H1 (cell line): ENCODE measurements at regions not wholly inside any gene's neighbourhood (a gene's known extent, or its start where the extent isn't known, plus 50 kb on each side); places are given as distances from the start of the nearest gene placed in this dataset.

ENCODE experiments used
- CTCF ChIA-PET: fragments of 300-600 bp; sonication (Branson Sonifier 250); formaldehyde crosslinking; loops from one replicate; lab custom pipeline; 2021; ENCODE audit not compliant: partially characterized antibody; lab: Charles Lee
- POLR2A ChIA-PET: fragments of 300-600 bp; sonication (Branson Sonifier 250); formaldehyde crosslinking; loops from one replicate; lab custom pipeline; 2021; ENCODE audit warnings: inconsistent platforms; ENCODE audit not compliant: partially characterized antibody; lab: Charles Lee
- DNase-seq, 2 experiments: peaks; one replicate each; pipeline versions ENCODE4 v3.0.0 to v3.0.0-alpha.2; 2010 to 2022; ENCODE audit warnings: low spot score in 2 of 2, low read depth in 1 of 2, mixed read lengths in 1 of 2
- FAIRE-seq: peaks from 2 replicates; lab custom pipeline; 2011; peaks lifted over from hg19 to GRCh38; lab: Jason Lieb, UNC
- H2AFZ ChIP-seq: 2 replicates; pipeline ENCODE4 v1.8.1; 2012; ENCODE audit warnings: low read length, inconsistent platforms
- H2AK5ac ChIP-seq: 2 replicates; pipeline ENCODE4 v1.6.1; 2013; ENCODE audit warnings: low read depth, low read length
- H2BK120ac ChIP-seq: replicated peaks from 2 replicates; pipeline ENCODE3; 2013; ENCODE audit warnings: low read depth, low read length, inconsistent platforms
- H2BK12ac ChIP-seq: 2 replicates; pipeline ENCODE4 v1.6.1; 2013; ENCODE audit warnings: low read depth, low read length
- H2BK15ac ChIP-seq: 2 replicates; pipeline ENCODE4 v1.6.1; 2013; ENCODE audit warnings: low read length
- H2BK20ac ChIP-seq: 2 replicates; pipeline ENCODE4 v1.6.1; 2013; ENCODE audit warnings: low read length
- H2BK5ac ChIP-seq: 2 replicates; pipeline ENCODE4 v1.6.1; 2013; ENCODE audit warnings: low read depth, low read length
- H3K14ac ChIP-seq: 2 replicates; pipeline ENCODE4 v1.6.1; 2013; ENCODE audit warnings: inconsistent platforms; ENCODE audit not compliant: insufficient read length
- H3K18ac ChIP-seq: 2 replicates; pipeline ENCODE4 v1.6.1; 2013; ENCODE audit warnings: low read length; ENCODE audit errors: extremely low read depth
- H3K23ac ChIP-seq: 2 replicates; pipeline ENCODE4 v1.6.1; 2013; ENCODE audit warnings: inconsistent platforms; ENCODE audit not compliant: insufficient read length
- H3K23me2 ChIP-seq: 2 replicates; pipeline ENCODE4 v1.6.1; 2013; ENCODE audit warnings: low read depth, low read length
- H3K27ac ChIP-seq: 2 replicates; pipeline ENCODE4 v1.6.1; 2011; ENCODE audit warnings: low read depth, low read length, inconsistent platforms
- H3K27me3 ChIP-seq, 4 experiments: replicated peaks in 1 of 4; 1 replicate in 1 of 4; 2 replicates in 3 of 4; pipeline versions ENCODE4 v1.6.1 to v1.8.1; 2011 to 2013; ENCODE audit warnings: low read length in 3 of 4, mild to moderate bottlenecking in 3 of 4, inconsistent platforms in 2 of 4, mixed read lengths in 2 of 4, moderate library complexity in 1 of 4; ENCODE audit not compliant: control insufficient read depth in 3 of 4, insufficient read depth in 3 of 4; ENCODE audit errors: extremely low read depth in 1 of 4
- H3K36me3 ChIP-seq, 4 experiments: 2 replicates each; pipeline versions ENCODE4 v1.6.1 to v1.8.1; 2011 to 2013; ENCODE audit warnings: mild to moderate bottlenecking in 4 of 4, low read length in 3 of 4, moderate library complexity in 2 of 4, control low read depth in 1 of 4, inconsistent platforms in 1 of 4; ENCODE audit not compliant: insufficient read depth in 4 of 4, control insufficient read depth in 2 of 4
- H3K4ac ChIP-seq: replicated peaks from 2 replicates; pipeline ENCODE3; 2013; ENCODE audit warnings: low read length, low read depth, mixed read lengths, inconsistent platforms; ENCODE audit not compliant: insufficient read length
- H3K4me1 ChIP-seq, 4 experiments: replicated peaks in 1 of 4; 1 replicate in 1 of 4; 2 replicates in 3 of 4; pipeline versions ENCODE4 v1.6.1 to v1.8.1; 2011 to 2013; ENCODE audit warnings: low read length in 3 of 4, inconsistent platforms in 2 of 4, mixed read lengths in 1 of 4; ENCODE audit not compliant: insufficient read depth in 4 of 4, control insufficient read depth in 3 of 4
- H3K4me2 ChIP-seq, 2 experiments: 2 replicates each; pipeline versions ENCODE4 v1.6.1 to v1.8.1; 2011 to 2013; ENCODE audit warnings: low read depth in 2 of 2, low read length in 2 of 2, control low read depth in 1 of 2, inconsistent platforms in 1 of 2, mild to moderate bottlenecking in 1 of 2; ENCODE audit not compliant: insufficient read depth in 1 of 2
- H3K4me3 ChIP-seq, 4 experiments: fragments of 200-600, 300-600 bp in 1 of 4; sonication (generic), shearing (Covaris generic), sonication (Bioruptor Twin) in 1 of 4; 2 replicates each; pipeline versions ENCODE4 v1.5.1 to v1.8.1; 2011 to 2016; ENCODE audit warnings: low read length in 4 of 4, low read depth in 3 of 4, control low read depth in 2 of 4, inconsistent platforms in 2 of 4, mild to moderate bottlenecking in 2 of 4, mixed read lengths in 1 of 4, moderate library complexity in 1 of 4; ENCODE audit not compliant: insufficient read depth in 2 of 4; ENCODE audit errors: extremely low read depth in 1 of 4
- H3K56ac ChIP-seq: replicated peaks from 2 replicates; pipeline ENCODE3; 2013; ENCODE audit warnings: low read depth, mild to moderate bottlenecking, mixed read lengths, low read length, inconsistent platforms; ENCODE audit not compliant: insufficient read length
- H3K79me1 ChIP-seq: 2 replicates; pipeline ENCODE4 v1.6.1; 2013; ENCODE audit warnings: low read depth, low read length, control low read depth
- H3K79me2 ChIP-seq, 2 experiments: 2 replicates each; pipeline versions ENCODE4 v1.6.1 to v1.8.1; 2012 to 2013; ENCODE audit warnings: low read length in 2 of 2, mild to moderate bottlenecking in 2 of 2, inconsistent platforms in 1 of 2; ENCODE audit not compliant: insufficient read depth in 2 of 2, control insufficient read depth in 1 of 2
- H3K9ac ChIP-seq, 4 experiments: replicated peaks in 1 of 4; 1 replicate in 1 of 4; 2 replicates in 3 of 4; pipeline versions ENCODE4 v1.6.1 to v1.8.1; 2011 to 2013; ENCODE audit warnings: low read depth in 3 of 4, low read length in 3 of 4, control low read depth in 2 of 4, mild to moderate bottlenecking in 2 of 4, moderate library complexity in 2 of 4, inconsistent platforms in 1 of 4; ENCODE audit errors: extremely low read depth in 1 of 4
- H3K9me3 ChIP-seq, 2 experiments: 2 replicates each; pipeline versions ENCODE4 v1.6.1 to v1.8.1; 2012 to 2013; ENCODE audit warnings: mild to moderate bottlenecking in 2 of 2, moderate library complexity in 2 of 2, control low read depth in 1 of 2, inconsistent platforms in 1 of 2, low read depth in 1 of 2, low read length in 1 of 2, mixed read lengths in 1 of 2; ENCODE audit not compliant: insufficient read depth in 2 of 2
- H4K20me1 ChIP-seq, 2 experiments: replicated peaks in 1 of 2; 2 replicates each; pipeline versions ENCODE3 to v1.8.1; 2011 to 2013; ENCODE audit warnings: inconsistent platforms in 2 of 2, low read length in 2 of 2, mild to moderate bottlenecking in 1 of 2; ENCODE audit not compliant: insufficient read depth in 2 of 2, control insufficient read depth in 1 of 2
- H4K5ac ChIP-seq: 2 replicates; pipeline ENCODE4 v1.6.1; 2013; ENCODE audit warnings: low read length, low read depth, mixed read lengths, inconsistent platforms; ENCODE audit not compliant: insufficient read length
- H4K8ac ChIP-seq: 2 replicates; pipeline ENCODE4 v1.8.0; 2013; ENCODE audit warnings: mild to moderate bottlenecking, moderate library complexity, low read length, inconsistent platforms; ENCODE audit not compliant: insufficient read depth; ENCODE audit errors: extremely low read depth
- H4K91ac ChIP-seq: replicated peaks from 2 replicates; pipeline ENCODE3; 2013; ENCODE audit warnings: low read length, mixed read lengths, inconsistent platforms; ENCODE audit not compliant: insufficient read length
- CHD1 ChIP-seq: IDR thresholded peaks from 2 replicates; pipeline ENCODE4 v1.6.1; 2012; ENCODE audit warnings: low read depth, low read length, improper control_type of control experiment
- GABPA ChIP-seq: IDR thresholded peaks from 2 replicates; pipeline ENCODE4 v1.6.1; 2011; ENCODE audit warnings: mild to moderate bottlenecking, low read length, moderate library complexity, borderline replicate concordance; ENCODE audit not compliant: insufficient read depth
- JUND ChIP-seq: IDR thresholded peaks from 2 replicates; pipeline ENCODE4 v1.6.1; 2011; ENCODE audit warnings: mild to moderate bottlenecking, improper control_type of control experiment, low read length
- MAFK ChIP-seq: IDR thresholded peaks from 2 replicates; pipeline ENCODE4 v1.6.1; 2012; ENCODE audit warnings: low read depth, mild to moderate bottlenecking, improper control_type of control experiment, low read length
- RFX5 ChIP-seq: IDR thresholded peaks from 2 replicates; pipeline ENCODE4 v1.6.1; 2011; ENCODE audit warnings: low read depth, low read length, improper control_type of control experiment, borderline replicate concordance

DNA sequence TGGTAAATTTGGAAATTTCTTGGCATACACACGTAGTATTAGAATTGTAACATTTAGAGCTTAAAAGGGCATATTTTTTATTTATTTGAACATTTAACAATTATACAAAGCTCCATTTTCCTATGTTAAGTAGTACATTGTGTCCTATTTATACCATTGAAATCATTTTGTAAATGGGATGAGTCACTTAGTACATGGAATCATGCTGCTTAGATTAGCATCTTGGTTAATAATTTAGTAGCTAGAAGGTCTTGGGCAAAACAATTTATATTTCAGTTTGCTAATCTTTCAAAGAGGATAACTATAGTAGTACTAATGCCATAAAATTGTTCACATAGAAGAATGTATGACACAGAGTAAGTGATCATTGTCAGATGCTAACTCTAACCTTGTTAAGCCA, 450.1 kb upstream of the LUZP2 start (continued):
- TF ChIP-seq CHD1 = no peak
- TF ChIP-seq GABPA = no peak

DNA sequence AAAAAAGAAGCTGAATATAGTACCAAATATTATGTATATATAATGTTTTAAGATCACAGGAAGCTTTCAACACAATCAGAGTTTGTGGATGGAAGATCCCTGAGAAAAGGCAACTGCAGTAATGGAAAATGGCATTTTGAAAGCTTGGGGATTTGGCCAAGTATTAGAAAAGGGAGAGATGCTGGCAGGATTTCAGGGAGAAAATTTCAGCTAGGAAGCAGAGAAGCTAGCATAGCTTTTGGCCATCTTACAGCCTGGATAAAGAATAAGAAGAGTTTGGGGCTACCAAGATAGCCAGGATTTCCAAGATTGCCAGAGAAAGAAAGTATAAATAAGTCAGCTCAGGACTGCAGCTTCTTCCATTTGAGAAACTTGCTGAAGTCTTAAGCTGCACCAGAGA, 440.8 kb upstream of the LUZP2 start:
- Histone ChIP-seq H2BK120ac (no peak overlapping the region), H2AFZ (no peak overlapping the region), H2BK12ac (no peak overlapping the region), H3K36me3 (no peaks in the 10 kb centered on the region), H2BK5ac (no peak overlapping the region), H3K4ac (no peak overlapping the region), H3K23me2 (no peaks in the 10 kb centered on the region), H3K4me2 (no peak overlapping the region), H3K18ac (no peak overlapping the region), H3K79me2 (no peaks in the 10 kb centered on the region), H3K4me1 (no peaks in the 10 kb centered on the region), H3K9me3 (no peaks in the 10 kb centered on the region), H4K20me1 (no peaks in the 10 kb centered on the region), H3K56ac (no peak overlapping the region), H2BK20ac (no peak overlapping the region), H3K79me1 (no peaks in the 10 kb centered on the region), H3K27me3 (no peaks in the 10 kb centered on the region), H2BK15ac (no peak overlapping the region), H3K14ac (no peak overlapping the region), H3K9ac (no peak overlapping the region), H3K27ac (no peak overlapping the region), H4K91ac (no peak overlapping the region), H2AK5ac (no peak overlapping the region), H4K8ac (no peak overlapping the region), H3K23ac (no peak overlapping the region), H3K4me3 (no peak overlapping the region), H4K5ac (no peak overlapping the region)
- DNase-seq = no peak
- TF ChIP-seq MAFK (no peak), CHD1 (no peak), RFX5 (no peak), JUND (no peak)
- FAIRE-seq = no peak
- POLR2A ChIA-PET = no interaction called here
- CTCF ChIA-PET = interaction anchor here (1.4 kb wide), 1 partner anchor 9 kb away, joined by 4 read pairs; no protein-coding TSS in a partner anchor
